HG03342 (cell line): ENCODE measurements at regions not wholly inside any gene's neighbourhood (a gene's known extent, or its start where the extent isn't known, plus 50 kb on each side); places are given as distances from the start of the nearest gene placed in this dataset.
"Not testable (repeated sequence)": the region's sequence is repeated elsewhere in the genome, so short reads cannot be mapped to it uniquely, and the experiment has no call there.

Experiments used
- ATAC-seq: cut with Tn5 transposase; IDR thresholded peaks from one replicate; pipeline ENCODE4 v1.9.1; 2021; ENCODE audit warnings: mild to moderate bottlenecking, moderate library complexity; ENCODE audit not compliant: unreplicated experiment

DNA sequence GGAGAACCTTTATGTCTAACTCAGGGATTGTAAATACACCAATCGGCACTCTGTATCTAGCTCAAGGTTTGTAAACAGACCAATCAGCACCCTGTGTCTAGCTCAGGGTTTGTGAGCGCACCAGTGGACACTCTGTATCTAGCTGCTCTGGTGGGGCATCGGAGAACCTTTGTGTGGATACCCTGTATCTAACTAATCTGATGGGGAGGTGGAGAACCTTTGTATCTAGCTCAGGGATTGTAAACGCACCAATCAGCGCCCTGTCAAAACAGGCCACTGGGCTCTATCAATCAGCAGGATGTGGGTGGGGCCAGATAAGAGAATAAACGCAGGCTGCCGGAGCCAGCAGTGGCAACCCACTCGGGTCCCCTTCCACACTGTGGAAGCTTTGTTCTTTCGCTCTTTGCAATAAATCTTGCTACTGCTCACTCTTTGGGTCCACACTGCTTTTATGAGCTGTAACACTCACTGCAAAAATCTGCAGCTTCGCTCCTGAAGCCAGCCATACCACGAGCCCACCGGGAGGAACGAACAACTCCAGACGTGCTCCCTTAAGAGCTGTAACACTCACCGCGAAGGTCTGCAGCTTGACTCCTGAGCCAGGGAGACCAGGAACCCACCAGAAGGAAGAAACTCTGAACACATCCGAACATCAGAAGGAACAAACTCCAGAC is 1673.2 kb upstream of the B3GALT2 start:
- ATAC-seq = not testable (repeated sequence)

GRCh38 chr1:194858811-194859480 is 1672.5 kb upstream of the B3GALT2 start:
- ATAC-seq = not testable (repeated sequence)

GRCh38 chr1:194857413-194857812 is 1671.0 kb upstream of the B3GALT2 start:
- no peak for ATAC-seq

- no peak for ATAC-seq
Measured at GRCh38 chr1:194848846-194849245, 1662.4 kb upstream of the B3GALT2 start.

DNA sequence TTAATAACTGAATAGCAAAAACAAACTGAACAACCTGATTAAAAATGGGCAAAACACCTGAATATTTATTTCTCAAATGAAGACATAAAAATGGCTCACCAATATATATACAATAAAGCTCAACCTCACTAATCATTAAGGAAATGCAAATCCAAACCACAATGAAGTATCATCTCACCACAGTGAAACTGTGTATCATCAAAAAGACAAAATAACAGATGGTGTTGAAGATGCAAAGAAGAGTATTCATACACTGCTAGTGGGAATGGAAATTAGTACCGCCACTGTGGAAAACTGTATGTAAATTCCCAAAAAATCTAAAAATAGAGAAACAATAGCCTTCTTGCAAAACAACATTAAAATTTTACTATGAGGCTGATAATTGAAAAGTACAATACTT is 1660.1 kb upstream of the B3GALT2 start:
- peak; percentile 84 for ATAC-seq

DNA sequence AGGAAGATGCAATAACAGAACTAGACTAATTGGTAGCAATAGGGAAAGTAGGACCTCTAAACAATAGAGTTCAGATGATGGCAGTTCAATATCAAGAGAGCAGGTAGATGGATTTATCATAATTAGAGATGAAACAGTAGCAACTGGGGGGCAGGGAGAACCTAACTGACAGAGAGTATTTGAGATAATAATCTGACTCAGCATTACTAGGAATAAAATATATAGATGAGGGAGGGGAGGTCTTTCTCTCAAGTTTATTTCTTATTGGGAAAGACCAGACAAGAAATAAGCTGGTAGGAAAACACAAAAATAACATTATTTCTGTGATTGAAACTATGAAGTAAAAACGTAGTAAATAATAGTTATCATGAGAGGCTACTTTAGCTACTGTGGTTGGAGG is 1656.7 kb upstream of the B3GALT2 start:
- no peak for ATAC-seq

DNA sequence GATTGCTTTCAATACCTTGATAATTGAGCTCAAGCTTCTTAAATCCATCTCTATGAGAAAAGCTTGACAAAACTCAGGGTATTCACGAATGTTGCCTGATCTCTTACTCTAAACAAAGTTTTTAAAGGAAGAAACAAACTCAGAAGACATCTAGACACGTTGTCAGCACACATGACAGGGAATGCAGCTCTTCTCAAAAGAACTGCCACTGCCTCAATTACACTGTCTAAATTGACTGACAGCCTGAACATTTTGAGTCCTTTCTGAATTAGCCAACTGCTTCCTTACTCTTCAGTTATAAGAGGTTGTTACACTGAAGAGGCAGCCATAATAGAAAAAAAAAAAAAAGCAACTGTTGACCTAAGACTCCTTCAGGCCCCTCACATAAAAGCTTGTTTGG is 1646.7 kb upstream of the B3GALT2 start:
- no peak for ATAC-seq

DNA sequence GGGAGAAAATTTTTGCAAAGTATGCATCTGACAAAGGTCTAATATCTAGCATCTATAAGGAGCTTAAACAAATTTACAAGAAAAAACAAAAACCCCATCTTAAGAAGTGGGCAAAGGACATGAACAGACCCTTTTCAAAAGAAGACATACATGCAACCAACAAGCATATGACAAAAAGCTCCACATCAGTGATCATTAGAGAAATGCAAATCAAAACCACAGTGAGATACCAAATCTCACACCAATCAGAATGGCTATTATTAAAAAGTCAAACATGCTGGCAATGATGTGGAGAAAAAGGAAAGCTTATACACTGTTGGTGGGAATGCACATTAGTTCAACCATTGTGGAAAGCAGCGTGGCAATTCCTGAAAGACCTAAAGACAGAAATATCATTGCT is 1645.2 kb upstream of the B3GALT2 start:
- not testable (repeated sequence) for ATAC-seq

- peak; percentile 92 for ATAC-seq
Measured at GRCh38 chr1:194830387-194830786, 1644.0 kb upstream of the B3GALT2 start.

- no peak for ATAC-seq
Measured at GRCh38 chr1:194829492-194829891, 1643.1 kb upstream of the B3GALT2 start.

DNA sequence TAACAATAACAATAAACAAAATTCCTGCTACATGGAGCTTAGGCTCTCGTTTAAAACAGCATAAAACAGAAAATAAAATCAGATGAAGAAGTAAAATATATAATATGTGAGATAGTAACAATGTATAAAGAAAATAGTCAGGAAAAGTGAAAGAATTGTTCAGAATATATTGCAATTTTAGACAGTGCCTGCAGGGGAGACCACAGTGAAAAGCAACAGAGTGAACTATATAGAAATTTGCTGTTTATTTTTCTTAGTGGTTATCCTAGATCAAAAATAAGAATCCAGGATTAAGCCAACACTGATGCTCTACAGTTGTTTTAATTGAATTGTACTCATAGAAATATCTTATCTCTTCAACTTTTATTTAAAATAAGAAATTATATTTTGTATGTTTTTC is 1639.0 kb upstream of the B3GALT2 start:
- ATAC-seq = no peak

GRCh38 chr1:194821091-194821490 is 1634.7 kb upstream of the B3GALT2 start:
- no peak for ATAC-seq

DNA sequence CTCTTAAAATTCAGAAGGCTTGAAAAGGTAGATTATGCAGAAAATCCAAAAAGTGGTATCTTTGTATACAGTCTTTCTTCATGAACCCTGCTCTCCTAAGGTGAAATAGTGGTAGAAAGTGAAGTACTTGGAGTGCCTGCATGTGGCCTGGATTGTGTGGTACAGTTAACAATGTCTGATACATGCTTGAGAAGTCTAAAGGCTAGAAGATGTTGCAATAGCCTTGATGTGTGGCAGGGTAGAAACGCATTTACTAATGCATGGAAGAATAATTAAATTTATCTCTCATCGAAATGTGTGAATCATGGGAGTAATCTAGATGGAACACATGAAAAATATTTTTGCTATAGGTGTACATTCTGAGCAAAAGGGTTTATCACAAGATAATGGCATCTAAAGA is 1632.3 kb upstream of the B3GALT2 start:
- no peak for ATAC-seq

DNA sequence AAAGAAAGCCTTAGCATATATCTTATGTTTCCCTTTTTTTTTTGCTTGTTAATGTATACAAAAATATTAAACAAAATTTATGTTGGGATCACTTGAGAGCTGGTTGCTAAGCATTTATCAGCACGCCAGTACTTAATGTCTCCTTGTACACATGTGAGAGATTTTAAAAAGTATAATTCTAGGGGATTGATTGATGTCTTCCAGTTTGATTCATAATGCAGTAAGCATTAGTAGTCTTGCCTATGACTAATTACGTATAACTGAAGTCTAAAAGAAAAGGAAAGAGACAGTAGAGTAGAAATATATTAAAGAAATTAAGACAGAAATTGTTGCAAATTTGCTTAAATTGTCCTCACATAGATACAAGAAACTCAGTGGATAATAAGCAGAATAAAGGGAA is 1630.4 kb upstream of the B3GALT2 start:
- no peak for ATAC-seq

DNA sequence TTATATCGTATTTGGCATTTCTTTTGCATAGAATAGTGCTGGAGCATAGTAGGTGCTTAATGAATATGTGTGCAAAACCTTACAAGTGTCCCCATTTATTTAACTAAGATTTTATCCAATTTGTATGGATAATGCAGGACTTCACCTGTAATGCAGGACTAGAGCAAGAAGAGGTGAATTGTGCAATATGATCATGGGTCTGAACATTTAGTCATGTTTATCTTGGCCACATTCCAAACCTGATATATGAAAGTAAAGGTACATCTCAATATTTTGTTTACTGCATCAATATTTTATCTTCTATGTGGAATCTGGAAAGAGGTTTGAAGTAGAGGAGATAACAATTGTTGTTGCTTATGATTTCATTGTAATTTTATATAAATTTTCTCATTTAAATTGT is 1626.7 kb upstream of the B3GALT2 start:
- ATAC-seq = no peak

GRCh38 chr1:194809665-194810064 is 1623.3 kb upstream of the B3GALT2 start:
- ATAC-seq = no peak

- no peak for ATAC-seq
Measured at GRCh38 chr1:194809215-194809614, 1622.8 kb upstream of the B3GALT2 start.

DNA sequence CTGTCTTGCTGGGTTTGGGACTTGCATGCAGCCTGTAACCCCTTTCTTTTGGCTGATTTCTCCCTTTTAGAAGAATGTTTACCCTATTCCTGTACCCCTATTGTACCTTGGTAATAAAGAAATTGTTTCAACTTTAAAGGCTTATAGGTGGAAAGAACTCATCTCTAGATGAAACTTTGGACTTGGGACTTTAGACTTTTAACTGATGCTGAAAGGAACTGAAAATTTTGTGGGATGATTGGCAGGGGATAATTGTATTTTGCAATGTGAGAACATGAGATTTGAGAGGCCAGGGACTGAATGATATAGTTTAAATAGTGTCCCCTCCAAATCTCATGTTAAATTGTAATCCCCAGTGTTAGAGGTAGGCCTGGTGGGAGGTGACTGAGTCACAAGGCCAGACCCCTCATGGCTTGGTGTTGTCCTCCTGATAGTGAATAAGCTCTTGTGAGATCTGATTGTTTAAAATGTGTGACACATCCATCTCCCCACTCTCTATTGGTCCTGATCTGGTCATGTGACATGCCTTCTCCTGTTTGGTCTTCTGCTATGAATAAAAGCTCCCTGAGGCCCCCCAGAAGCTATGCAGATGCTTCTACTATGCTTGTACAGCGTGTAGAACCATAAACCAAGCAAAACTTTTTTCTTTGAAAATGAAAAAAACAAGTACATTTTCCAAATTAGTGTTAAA is 1621.3 kb upstream of the B3GALT2 start:
- ATAC-seq = no peak

- ATAC-seq = no peak
Measured at GRCh38 chr1:194802572-194802971, 1616.2 kb upstream of the B3GALT2 start.

DNA sequence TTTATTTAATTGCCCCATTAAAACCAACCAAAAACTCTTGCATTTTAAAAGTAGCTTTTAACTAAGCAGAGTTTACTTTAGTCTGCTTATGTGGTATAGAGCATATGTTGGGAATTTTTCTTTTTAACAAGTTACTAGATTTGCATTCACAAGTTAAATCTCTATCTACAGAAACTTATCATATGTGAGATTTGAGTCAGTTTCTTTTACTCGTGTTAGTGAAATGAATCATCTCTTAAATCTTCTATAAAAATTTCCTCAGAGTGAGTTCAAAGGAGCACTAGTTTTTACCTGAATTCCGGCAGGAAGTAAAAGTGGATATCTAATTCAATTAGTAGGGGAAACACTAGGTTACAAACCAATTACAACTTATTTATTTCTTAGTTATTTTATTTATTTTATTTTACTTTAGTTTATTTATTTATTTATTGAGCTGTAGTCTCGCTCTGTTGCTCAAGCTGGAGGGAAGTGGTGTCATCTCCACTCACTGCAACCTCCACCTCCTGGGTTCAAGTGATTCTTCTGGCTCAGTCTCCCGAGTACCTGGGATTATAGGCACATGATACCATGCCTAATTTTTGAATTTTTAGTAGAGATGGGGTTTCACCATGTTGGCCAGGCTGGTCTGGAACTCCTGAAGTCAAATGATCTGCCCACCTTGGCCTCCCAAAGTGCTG is 1609.6 kb upstream of the B3GALT2 start:
- no peak for ATAC-seq

- ATAC-seq = no peak
Measured at GRCh38 chr1:194787001-194787400, 1600.6 kb upstream of the B3GALT2 start.

DNA sequence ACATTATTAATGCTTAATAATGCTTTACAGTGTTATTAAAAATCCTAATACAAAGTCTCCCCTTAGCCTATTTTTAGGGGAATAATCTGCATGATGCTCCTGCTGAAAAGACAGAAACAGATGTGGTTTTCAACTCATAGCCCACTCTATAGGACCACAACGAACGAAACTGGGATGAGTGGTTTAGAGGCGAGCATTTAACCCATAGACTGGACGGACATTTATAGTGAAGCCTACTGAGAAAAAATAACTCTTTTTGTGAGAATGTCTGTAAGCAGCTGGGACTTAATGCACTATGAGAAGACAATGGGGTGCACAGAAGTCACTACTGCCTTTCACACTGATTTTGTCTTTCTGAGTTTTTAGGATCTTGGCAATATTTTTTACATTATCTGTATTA is 1599.6 kb upstream of the B3GALT2 start:
- ATAC-seq = no peak
